NCI-H345 (cell line): ENCODE measurements at regions not wholly inside any gene's neighbourhood (a gene's known extent, or its start where the extent isn't known, plus 50 kb on each side); places are given as distances from the start of the nearest gene placed in this dataset.
A peak's percentile ranks its signal among the peaks of the same experiment; 100 is the strongest.
"Not testable (repeated sequence)": the region's sequence is repeated elsewhere in the genome, so short reads cannot be mapped to it uniquely, and the experiment has no call there.

ENCODE experiments used
- DNase-seq: peaks from one replicate; lab custom pipeline; 2025; lab: John Stamatoyannopoulos, UW

GRCh38 chr14:98194821-98195220 lies 1077.2 kb downstream of the BCL11B start:
- DNase-seq = no peak

- DNase-seq = no peak
Observed at GRCh38 chr14:98195256-98195655, 1076.7 kb downstream of the BCL11B start.

GRCh38 chr14:98197933-98198332 lies 1074.1 kb downstream of the BCL11B start:
- DNase-seq = no peak

- DNase-seq = no peak
Observed at GRCh38 chr14:98198385-98198784, 1073.6 kb downstream of the BCL11B start.

GRCh38 chr14:98200601-98201000 lies 1071.4 kb downstream of the BCL11B start:
- no peak for DNase-seq

- no peak for DNase-seq
Observed at GRCh38 chr14:98203421-98203820, 1068.6 kb downstream of the BCL11B start.

GRCh38 chr14:98204139-98204538 lies 1067.9 kb downstream of the BCL11B start:
- DNase-seq = no peak

- DNase-seq = no peak
Observed at GRCh38 chr14:98207415-98207814, 1064.6 kb downstream of the BCL11B start.

- DNase-seq = no peak
Observed at GRCh38 chr14:98208211-98208611, 1063.8 kb downstream of the BCL11B start.

GRCh38 chr14:98208943-98209342 lies 1063.1 kb downstream of the BCL11B start:
- DNase-seq = no peak

- DNase-seq = no peak
Observed at GRCh38 chr14:98210045-98210672, 1061.8 kb downstream of the BCL11B start.

- DNase-seq = no peak
Observed at GRCh38 chr14:98217530-98217929, 1054.5 kb downstream of the BCL11B start.

- no peak for DNase-seq
Observed at GRCh38 chr14:98218218-98218617, 1053.8 kb downstream of the BCL11B start.

GRCh38 chr14:98219638-98220037 lies 1052.4 kb downstream of the BCL11B start:
- DNase-seq = no peak

- DNase-seq = no peak
Observed at GRCh38 chr14:98223106-98223505, 1048.9 kb downstream of the BCL11B start.

GRCh38 chr14:98223710-98224109 lies 1048.3 kb downstream of the BCL11B start:
- DNase-seq = not testable (repeated sequence)

GRCh38 chr14:98226411-98226810 lies 1045.6 kb downstream of the BCL11B start:
- DNase-seq = peak; percentile 22

GRCh38 chr14:98227000-98227726 lies 1044.8 kb downstream of the BCL11B start:
- no peak for DNase-seq

GRCh38 chr14:98227727-98228111 lies 1044.3 kb downstream of the BCL11B start:
- no peak for DNase-seq

GRCh38 chr14:98229656-98230366 lies 1042.2 kb downstream of the BCL11B start:
- no peak for DNase-seq

GRCh38 chr14:98230411-98230810 lies 1041.6 kb downstream of the BCL11B start:
- no peak for DNase-seq

- DNase-seq = no peak
Observed at GRCh38 chr14:98231210-98231609, 1040.8 kb downstream of the BCL11B start.

- DNase-seq = no peak
Observed at GRCh38 chr14:98233656-98234055, 1038.3 kb downstream of the BCL11B start.
